ENCODE measurements at regions not wholly inside any gene's neighbourhood (a gene's known extent, or its start where the extent isn't known, plus 50 kb on each side); places are given as distances from the start of the nearest gene placed in this dataset.

DNA sequence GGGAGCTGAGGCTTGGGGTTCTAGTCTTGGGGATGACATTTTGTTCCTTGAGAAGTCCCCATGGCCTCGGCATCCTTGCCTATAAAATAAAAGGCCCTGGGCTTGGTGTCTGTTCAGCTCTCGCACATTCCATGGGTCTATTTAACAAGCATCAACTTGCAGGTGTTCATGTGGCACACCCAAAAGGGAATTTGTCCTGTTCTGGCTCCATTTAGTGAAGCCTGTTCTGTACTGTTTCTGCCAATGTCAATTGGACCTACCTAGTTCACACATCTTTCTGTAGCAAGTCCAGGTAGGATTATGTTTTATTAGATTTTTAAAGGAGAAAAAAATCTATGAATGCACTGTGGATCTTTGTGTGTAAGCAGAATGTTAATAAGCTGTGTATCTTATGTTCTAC, 262.0 kb downstream of the HIVEP2 start:
- DNase-seq (ENCODE audit: low read depth) = no peak

DNA sequence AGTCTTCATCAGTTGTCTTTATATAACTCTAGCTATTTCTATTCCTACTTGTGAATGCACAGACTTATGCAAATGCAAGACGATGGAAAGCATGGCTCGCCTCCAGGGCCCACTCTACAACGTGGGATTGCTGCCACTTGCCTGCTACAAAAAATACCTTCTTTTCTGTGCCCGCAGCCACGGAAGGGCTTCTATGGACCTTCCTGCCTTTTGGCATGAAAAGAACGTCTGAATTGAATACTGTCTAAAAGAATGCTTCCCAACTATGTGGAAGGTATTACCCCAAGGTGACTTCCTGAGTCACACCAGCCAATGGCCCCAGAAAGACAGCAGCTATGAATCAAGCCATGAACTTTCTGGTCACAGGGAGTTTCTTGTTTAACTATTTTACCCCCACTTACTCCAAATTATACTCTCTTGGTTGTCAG, 261.2 kb downstream of the HIVEP2 start:
- no peak for DNase-seq (ENCODE audit: low read depth)

DNA sequence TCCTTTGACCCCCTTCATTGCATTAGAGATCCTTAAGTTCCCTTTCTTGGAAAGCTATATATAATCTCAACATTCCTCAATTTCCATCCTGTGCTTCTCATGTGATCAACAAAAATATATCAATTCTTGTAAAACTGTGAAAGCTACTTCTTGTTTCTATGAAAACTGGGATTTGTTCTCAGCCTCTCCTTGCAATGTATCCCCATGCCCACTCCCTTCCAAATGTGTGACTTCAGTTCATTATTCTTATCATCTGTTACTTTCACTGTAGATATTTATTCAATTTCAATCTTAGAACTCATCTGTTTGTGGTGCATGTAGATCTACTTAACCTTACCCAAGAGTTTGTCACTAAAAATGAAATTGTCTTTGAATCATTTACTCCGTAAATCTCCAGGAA, 260.6 kb downstream of the HIVEP2 start:
- no peak for DNase-seq (ENCODE audit: low read depth)

DNA sequence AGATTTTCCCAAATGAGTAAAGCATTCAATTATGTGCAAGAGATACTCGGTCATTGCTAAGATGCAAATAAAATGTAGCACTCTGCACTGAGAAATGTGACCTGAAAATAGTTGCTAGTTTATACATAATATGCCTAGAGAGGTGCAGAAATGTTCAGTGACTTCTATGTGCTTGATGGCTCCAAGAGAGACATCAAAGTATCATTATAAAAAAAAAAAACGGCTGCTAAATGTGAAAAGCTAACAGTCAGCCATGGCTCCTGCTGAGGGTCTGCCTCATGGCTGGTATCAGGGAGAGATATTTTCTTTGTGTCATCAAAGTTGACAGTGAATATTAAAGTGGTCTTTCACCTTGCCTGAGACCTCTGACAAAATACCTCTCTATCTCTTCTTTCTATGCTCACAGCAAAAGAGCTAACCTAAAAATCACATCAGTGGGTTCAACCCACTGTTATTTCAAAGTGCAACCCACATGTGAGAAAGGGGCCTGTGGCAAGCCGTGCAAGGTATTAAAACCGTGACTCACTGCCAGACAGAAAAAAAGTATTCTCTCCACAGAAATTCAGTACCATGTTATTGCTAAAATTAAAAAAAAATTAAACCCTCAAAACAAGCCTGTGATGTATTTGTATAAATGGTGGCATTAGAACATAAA, 259.0 kb downstream of the HIVEP2 start:
- no peak for DNase-seq (ENCODE audit: low read depth)

DNA sequence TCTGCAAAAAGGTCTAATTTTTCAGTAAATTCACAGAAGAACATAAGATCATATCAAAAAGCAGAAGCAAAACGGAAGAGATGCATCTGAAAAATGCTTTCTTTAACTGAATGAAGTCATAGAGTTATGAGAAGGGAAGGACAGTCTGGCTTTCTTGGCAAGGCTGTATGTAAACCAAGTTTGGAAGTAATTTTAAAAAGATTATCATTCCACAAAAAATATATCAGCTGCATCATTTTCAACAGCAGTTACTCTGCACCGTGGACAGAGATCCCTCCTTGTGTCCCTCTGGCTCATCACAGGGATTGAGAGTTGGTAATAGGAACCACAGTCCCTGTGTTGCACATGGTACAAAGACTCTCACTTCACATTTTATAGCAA, 258.5 kb downstream of the HIVEP2 start:
- DNase-seq (ENCODE audit: low read depth) = no peak

DNA sequence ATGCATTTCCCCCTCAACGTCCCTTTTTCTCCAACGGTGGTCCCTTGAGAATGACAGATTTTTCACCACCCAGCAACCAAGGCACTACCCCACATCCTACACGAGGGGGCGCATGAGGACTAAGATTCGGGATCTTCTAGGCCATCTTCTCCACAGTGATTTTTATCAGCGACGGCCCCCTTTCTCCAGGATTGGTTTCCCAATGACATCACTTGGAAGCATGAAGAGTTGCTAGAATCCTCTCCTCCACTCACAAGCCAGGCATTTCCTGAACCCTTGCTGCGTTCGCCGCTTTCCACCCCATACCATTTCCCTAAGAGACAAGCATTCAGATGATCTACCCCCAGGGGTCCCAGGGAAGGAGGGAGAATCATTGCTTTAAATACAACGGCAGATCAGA, 252.0 kb downstream of the HIVEP2 start:
- peak; percentile 53 for DNase-seq (ENCODE audit: low read depth)

DNA sequence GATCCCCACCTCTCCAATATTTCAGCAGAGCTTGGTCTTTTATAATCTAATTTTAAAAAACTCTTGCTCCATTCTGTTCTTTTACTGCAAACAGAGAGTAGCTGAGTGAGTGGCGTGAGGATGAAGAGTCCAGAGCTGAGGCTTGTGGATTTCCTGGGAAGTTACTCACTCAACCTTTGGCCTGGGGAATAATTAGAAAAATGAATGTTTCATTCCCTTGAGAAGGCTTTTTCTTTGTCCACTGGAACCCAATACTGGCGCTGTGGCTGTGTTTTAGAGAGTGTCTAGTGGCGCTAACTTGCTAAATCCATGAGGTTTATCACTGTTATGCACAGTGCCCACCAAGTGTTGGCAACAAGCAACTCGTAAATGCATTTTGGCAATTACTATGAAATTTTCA, 251.5 kb downstream of the HIVEP2 start:
- no peak for DNase-seq (ENCODE audit: low read depth)

DNA sequence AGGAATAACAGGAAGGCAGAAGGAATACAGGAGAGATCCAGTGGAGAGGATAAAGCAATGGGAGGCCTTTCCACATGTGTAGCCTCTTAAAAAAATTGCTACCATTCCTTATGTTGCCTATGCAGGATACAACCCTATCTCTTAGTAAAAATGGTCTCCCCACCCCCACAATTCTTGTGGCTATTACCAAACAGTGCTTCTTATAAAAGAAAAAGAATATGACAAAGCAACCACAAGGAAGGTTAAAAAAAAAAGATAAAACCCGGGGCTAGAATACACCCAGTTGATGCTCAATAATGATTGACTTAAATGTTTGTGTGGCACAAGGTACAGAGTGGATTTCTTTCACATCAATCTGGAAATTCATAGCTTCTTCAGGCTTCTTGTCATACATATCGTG, 250.9 kb downstream of the HIVEP2 start:
- DNase-seq (ENCODE audit: low read depth) = no peak

DNA sequence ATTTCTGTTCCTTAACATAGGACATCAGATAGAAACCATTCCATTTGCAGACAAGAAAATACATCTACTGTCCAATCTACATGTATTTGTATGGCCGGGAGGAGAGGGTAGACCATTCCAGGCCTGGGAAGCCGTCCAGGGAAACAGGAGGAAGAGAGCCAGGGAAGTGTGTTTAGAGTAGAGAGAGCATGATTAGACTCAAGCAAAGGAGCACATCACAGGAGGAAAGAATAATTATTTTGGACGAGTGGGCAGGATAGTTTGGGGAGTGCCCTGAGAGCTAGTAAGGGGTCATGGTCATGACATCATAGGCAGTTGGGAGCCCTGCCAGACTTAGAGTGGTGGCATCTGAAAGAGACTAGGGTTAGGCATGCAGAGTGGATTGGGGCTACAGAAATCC, 250.0 kb downstream of the HIVEP2 start:
- DNase-seq (ENCODE audit: low read depth) = no peak

DNA sequence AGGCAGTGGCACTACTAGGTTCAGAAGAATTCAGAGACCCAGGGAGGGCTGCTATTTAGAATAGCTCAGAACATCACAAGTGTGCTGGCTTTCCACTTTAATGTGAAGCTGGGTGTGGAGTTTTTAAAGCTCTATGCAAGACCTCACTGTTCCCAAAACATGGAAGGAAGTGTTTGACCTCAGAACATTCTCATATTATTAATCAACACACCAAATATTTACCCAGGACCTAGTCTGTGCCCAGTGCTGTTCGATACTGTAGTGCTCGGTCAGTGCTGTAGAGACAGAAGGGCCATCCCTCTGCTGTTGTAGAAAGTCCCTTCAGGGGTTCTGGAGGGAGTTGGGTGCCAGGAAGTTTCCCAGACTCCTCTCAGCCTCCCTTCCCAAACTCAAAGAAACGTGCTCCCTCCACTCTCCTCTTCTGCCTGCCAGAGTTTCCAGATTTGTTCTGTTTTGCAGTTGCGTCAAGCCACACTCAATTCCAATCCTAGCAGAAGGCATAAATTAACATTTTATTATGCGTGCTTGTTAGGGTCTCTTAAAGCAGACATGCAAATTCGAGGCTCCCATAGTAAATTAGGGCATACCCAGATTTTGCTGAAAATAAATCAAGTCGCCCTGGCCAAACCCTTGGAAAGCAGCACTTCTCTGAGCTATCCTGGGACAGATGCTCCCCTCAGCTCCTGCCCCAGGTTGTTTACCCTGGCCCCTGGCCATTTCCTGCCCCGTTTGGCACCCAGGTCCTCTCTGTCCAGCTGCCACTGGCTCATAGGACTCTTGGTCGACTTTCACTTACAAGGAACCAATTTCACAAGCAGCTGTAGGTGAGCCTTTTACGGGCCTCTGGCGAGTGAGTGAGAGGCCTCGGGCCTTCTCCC, 248.6 kb downstream of the HIVEP2 start:
- DNase-seq (ENCODE audit: low read depth) = no peak

DNA sequence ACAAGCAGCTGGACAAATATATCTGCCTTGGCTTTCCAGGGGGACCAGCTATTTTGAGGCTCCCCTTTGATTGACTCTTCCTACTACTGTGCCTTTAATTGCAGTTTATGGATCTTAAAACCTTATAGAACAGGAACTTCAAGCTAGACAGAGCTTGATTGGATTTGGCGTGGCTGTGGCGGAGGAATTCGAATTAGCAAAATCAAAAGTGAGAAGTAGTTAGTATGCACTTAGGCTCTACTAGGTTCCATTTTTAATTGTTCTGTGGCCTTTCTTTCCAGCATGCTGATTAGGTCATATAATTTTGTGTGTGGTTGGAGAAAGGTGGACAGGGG, 248.0 kb downstream of the HIVEP2 start:
- no peak for DNase-seq (ENCODE audit: low read depth)

DNA sequence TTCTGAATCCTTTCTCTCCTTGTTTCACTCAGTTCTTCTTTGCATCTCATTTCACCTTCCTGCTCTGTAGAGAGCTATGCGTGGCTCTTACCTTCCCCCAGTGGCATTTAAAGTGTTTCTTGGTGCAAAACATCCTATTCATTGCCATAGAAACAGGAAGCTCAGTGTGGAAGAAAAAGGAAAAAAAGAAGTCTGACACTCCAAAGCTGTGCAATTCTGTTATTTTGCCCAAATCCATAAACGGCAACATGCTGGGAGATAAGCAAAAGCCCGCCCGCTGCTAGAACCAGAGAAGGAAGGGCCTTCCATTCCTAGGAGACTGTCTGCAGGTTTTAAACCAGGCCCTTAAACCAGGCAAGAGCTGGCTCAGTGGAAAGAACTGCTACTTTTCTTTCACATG, 247.1 kb downstream of the HIVEP2 start:
- DNase-seq (ENCODE audit: low read depth) = no peak

DNA sequence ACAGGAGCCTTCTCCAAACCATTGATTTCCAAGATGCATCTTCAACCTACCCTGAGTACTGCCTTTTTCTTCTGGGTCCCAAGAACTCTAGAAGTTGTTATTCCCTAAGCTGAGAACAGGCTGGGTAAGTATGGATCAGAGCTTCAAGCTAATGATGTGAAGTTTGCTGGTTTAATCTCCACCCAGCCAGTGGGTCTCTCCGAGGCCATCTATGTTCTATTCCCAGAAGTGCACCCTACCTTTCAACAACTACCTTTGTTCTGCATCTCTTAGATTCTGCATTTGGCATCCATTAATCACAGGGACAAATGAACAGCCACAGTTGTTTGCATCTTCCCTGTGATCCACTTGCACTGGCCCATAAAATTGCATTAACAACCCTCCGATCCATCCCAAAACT, 246.2 kb downstream of the HIVEP2 start:
- DNase-seq (ENCODE audit: low read depth) = no peak

DNA sequence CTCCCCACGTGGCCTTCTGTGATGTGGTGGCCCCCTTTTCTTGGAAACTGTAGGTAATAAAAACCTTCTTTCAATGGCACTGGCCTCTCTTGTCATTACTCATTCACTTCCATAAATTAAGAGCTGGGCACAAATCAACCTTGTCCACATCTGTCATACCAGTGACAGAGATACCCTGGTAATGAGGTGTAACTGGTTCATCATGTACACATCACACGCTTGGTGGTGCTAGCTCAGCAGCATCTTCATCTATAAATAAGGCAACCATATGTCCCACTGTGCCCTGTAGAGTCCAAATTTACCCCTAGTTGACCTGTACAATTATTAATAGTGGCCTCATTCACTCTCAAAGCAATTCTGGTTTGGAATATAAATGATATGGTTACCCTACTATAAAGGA, 245.6 kb downstream of the HIVEP2 start:
- no peak for DNase-seq (ENCODE audit: low read depth)

DNA sequence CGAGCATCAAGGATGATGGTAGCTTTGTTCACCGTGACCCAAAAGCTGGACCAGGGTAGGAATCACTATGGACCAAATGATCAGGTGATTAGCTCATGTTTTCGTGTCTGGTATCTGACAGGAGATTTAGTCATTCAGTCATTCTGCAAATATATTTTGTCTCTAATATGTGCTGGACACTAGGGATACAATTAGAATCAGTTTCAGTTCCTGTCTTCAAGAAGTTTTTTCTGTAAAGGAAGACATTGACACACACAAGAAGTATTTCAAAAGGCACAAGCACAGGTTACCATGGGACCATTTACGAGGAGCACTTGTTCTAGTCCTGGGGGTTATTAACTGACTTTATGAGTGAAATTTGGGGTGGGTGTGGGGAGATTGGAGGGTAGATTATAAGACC, 244.9 kb downstream of the HIVEP2 start:
- DNase-seq (ENCODE audit: low read depth) = no peak

DNA sequence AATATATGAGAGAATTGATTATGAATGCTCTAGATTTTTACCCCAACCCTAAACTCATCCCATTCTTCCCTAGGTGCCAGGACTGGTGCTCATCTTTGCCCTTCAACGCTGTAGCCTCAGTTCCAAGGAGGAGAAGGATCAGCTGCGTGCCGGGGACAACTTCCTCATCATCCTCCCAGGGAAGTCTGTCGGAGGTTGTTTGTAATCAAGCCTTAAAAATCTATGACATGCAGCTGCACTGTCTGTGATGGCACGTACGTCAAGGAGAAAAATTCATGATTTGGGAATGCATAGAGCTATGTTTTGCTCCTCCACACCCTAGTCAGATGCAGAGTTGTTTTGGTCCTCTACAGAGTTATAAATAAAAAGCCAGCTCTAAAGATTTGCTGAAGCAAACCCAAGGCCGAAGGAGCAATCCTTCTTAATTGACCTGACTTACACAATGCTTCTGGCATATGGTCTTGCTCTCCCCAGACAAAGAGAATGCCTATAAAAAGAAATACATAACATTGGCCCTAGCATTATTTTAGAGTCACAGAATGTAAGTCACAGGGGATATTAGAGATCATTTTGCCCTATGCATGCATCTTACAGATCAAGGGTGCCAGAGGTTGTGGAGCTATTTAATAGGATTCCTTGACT, 244.2 kb downstream of the HIVEP2 start:
- DNase-seq (ENCODE audit: low read depth) = no peak
